ENCODE measurements at regions not wholly inside any gene's neighbourhood (a gene's known extent, or its start where the extent isn't known, plus 50 kb on each side); places are given as distances from the start of the nearest gene placed in this dataset.

- TF ChIP-seq TAF1 (IDR thresholded peaks at IDR 0.05; ENCODE audit: borderline replicate concordance, low read depth, low read length) (no peak), TEAD4 (IDR thresholded peaks at IDR 0.05; ENCODE audit: borderline replicate concordance, insufficient read depth) (no peak), RAD21 (IDR thresholded peaks at IDR 0.05; ENCODE audit: low read length) (no peak), CTCF (IDR thresholded peaks at IDR 0.05) (no peak), POLR2AphosphoS5 (IDR thresholded peaks at IDR 0.05; ENCODE audit: low read depth, low read length) (no peak), EP300 (IDR thresholded peaks at IDR 0.05; ENCODE audit: borderline replicate concordance in 1 of 2, low read depth in 1 of 2, low read length in 1 of 2) (no peak), ELF1 (IDR thresholded peaks at IDR 0.05) (no peak), NFIC (IDR thresholded peaks at IDR 0.05; ENCODE audit: borderline replicate concordance) (no peak), REST (IDR thresholded peaks at IDR 0.05; ENCODE audit: low read depth, low read length) (no peak), EZH2phosphoT487 (IDR thresholded peaks at IDR 0.05; ENCODE audit: borderline replicate concordance, low read depth) (no peak)
Observed at GRCh38 chr15:93612953-93613352, 523.9 kb upstream of the RGMA start.

All from SK-N-SH (cell line).